BJ (cell line): ENCODE measurements at regions not wholly inside any gene's neighbourhood (a gene's known extent, or its start where the extent isn't known, plus 50 kb on each side); places are given as distances from the start of the nearest gene placed in this dataset.

ENCODE experiments used
- CTCF ChIA-PET: fragments of 350-600 bp; formaldehyde crosslinking; extraction: SDS; loops from one replicate; lab custom pipeline; 2021; ENCODE audit warnings: antibody characterized with exemption, inconsistent platforms; lab: Yijun Ruan, JAX
- POLR2A ChIA-PET: fragments of 300-600 bp; sonication (Branson Sonifier 250); formaldehyde crosslinking; extraction: SDS; loops from one replicate; lab custom pipeline; 2021; ENCODE audit warnings: antibody characterized with exemption; lab: Charles Lee
- DNase-seq: peaks from one replicate; pipeline ENCODE4 v3.0.0-alpha.2; 2011; ENCODE audit warnings: low read depth
- H3K27me3 ChIP-seq: 2 replicates; pipeline ENCODE4 v1.6.0; 2011; ENCODE audit warnings: low read length; ENCODE audit not compliant: control insufficient read depth, insufficient read depth
- H3K36me3 ChIP-seq: 2 replicates; pipeline ENCODE4 v1.5.1; 2011; ENCODE audit warnings: low read length; ENCODE audit not compliant: control insufficient read depth, insufficient read depth
- H3K4me3 ChIP-seq: 2 replicates; pipeline ENCODE4 v1.5.1; 2011; ENCODE audit warnings: low read depth, mild to moderate bottlenecking, control low read depth, low read length
- TF ChIP-seq, protein P1 (sequence below): IDR thresholded peaks from 2 replicates; pipeline ENCODE4 v1.5.1; 2011; ENCODE audit warnings: low read depth, mild to moderate bottlenecking, control low read depth, inconsistent platforms, low read length, moderate library complexity; ENCODE audit not compliant: insufficient read depth

DNA sequence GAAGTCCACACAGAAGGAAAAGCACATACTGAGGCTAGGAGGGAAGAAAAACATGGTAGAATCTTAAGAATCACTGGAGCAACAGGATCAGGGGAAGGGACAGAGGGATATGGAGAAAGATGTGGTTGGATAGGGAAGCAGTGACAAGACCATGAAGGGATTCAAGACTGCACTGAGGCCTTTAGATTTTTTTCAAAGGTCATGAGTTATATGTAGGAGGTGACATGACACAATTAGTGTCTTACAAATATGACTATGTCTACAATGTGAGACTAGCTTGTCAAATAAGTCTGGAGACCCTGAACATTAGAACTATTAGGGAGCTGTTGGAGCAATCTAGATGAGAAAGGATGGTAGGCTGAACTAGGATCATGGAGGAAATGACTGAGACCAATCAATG, 1130.3 kb upstream of the ZEB2 start:
- Histone ChIP-seq H3K36me3 (no peaks in the 10 kb centered on the region), H3K4me3 (no peak overlapping the region), H3K27me3 (no peaks in the 10 kb centered on the region)
- CTCF ChIA-PET = no interaction called here
- DNase-seq = no peak
- TF ChIP-seq, protein P1, sequence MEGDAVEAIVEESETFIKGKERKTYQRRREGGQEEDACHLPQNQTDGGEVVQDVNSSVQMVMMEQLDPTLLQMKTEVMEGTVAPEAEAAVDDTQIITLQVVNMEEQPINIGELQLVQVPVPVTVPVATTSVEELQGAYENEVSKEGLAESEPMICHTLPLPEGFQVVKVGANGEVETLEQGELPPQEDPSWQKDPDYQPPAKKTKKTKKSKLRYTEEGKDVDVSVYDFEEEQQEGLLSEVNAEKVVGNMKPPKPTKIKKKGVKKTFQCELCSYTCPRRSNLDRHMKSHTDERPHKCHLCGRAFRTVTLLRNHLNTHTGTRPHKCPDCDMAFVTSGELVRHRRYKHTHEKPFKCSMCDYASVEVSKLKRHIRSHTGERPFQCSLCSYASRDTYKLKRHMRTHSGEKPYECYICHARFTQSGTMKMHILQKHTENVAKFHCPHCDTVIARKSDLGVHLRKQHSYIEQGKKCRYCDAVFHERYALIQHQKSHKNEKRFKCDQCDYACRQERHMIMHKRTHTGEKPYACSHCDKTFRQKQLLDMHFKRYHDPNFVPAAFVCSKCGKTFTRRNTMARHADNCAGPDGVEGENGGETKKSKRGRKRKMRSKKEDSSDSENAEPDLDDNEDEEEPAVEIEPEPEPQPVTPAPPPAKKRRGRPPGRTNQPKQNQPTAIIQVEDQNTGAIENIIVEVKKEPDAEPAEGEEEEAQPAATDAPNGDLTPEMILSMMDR = no peak
- POLR2A ChIA-PET = no interaction called here

DNA sequence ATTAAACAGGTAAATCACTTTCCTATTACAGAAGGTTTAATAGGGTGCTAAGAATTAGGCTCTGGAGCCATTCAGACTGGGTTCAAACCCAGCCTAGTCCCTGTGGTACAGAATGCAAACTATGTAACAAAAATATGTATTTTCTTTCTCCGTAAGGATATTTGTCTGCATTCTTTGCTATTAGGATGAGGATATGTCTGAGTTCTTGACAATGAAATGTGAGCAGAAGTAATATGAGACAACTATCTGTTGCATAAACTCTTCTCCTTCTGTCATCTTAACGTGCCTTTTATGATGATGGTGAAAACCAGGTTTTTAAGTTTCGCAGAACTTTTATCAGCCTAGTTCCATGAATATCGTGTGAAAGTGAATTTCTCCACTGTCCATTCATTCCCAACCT, 1129.1 kb upstream of the ZEB2 start:
- TF ChIP-seq, protein P1 = no peak
- H3K4me3 ChIP-seq = no peak overlapping the region

DNA sequence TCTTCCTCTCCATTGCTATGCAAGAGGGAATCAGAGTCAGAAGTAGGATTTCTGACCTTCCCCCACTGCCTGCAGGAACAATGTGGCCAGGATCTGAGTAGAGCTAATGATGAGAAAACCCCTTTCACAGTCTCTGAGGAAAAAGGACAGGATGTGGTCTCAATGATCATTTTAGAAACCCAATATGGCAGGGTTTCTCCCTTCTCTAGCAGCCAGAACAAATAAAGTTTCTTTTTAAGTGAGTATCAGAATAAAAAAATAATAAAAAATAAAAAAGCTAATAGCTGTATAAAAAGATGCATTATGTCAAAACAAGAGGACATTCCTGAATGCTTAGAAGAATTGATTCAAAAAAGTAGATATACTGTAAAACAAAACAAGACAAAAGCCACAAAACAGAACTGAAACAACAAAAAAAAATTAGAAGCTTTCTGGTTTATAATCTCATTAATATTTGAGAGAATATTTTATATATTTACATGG, 1124.9 kb upstream of the ZEB2 start:
- POLR2A ChIA-PET = no interaction called here
- CTCF ChIA-PET = interaction anchor here (0.6 kb wide), 1 partner anchor 746 kb away, joined by 3 read pairs; no protein-coding TSS in a partner anchor

More for the DNA sequence above, 1129.1 kb upstream of the ZEB2 start:
- no peak for DNase-seq
- ChIA-PET POLR2A (no interaction called here), CTCF (no interaction called here)
- H3K36me3 ChIP-seq = no peaks in the 10 kb centered on the region
- no peaks in the 10 kb centered on the region for H3K27me3 ChIP-seq

DNA sequence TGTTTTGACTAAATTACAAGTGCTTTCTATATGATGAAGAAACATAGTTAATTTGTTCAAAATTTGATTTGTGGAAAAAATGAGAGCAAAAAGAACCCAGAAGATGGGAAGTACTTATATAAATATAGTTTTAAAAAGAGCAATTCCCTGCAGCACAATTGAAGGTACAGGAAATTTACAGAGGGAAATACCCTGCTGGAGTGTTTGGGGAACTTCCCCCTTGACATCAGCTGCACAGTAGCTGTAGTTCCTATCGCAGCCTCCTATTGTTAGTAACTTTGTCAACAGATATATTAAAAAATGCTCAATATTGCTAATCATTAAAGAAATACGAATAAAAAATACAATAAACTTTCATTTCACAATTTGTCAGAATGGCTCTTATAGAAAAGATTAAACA, 1118.8 kb upstream of the ZEB2 start:
- Histone ChIP-seq H3K36me3 (no peaks in the 10 kb centered on the region), H3K4me3 (no peak overlapping the region), H3K27me3 (no peaks in the 10 kb centered on the region)
- TF ChIP-seq, protein P1 = no peak
- DNase-seq = no peak
- ChIA-PET CTCF (no interaction called here), POLR2A (no interaction called here)

More for the DNA sequence above, 1124.9 kb upstream of the ZEB2 start:
- no peaks in the 10 kb centered on the region for H3K36me3 ChIP-seq
- TF ChIP-seq, protein P1 = no peak
- H3K27me3 ChIP-seq = no peaks in the 10 kb centered on the region
- DNase-seq = no peak
- H3K4me3 ChIP-seq = no peak overlapping the region

DNA sequence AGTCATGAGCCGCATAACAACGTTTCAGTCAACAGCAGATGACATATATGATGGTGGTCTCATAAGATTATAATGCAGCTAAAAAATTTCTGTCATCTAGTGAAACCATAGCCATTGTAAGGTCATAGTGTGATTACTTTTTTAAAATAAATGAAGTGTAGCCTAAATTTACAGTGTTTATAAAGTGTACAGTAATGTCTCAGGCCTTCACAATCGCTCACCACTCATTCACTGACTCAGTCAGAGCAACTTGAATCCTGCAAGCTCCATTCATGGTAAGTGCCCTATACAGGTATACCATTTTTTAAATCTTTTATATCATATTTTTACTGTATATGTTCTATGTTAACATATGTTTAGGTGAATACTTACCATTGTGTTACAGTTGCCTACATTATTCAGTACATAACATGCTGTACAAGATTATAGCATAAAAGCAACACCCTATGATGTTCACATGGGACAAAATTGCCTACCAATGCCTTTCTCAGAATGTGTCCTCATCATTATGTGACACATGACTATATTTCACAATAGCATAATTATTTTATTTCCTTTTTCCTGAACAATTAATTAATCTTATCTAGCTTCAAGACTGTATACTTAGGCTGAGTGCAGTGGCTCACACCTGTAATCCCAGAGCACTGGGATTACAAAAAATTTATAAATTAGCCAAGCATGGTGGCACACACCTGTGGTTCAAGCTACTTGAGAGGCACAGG, 1115.9 kb upstream of the ZEB2 start:
- Histone ChIP-seq H3K27me3 (no peaks in the 10 kb centered on the region), H3K36me3 (no peaks in the 10 kb centered on the region), H3K4me3 (no peak overlapping the region)
- TF ChIP-seq, protein P1 = no peak
- CTCF ChIA-PET = interaction anchor here (1.1 kb wide), 1 partner anchor 12 kb away, joined by 3 read pairs; no protein-coding TSS in a partner anchor
- POLR2A ChIA-PET = no interaction called here
- no peak for DNase-seq
